ENCODE measurements at regions not wholly inside any gene's neighbourhood (a gene's known extent, or its start where the extent isn't known, plus 50 kb on each side); places are given as distances from the start of the nearest gene placed in this dataset.

GRCh38 chr11:110787680-110788079 is 75.4 kb upstream of the ARHGAP20 start:
- Histone ChIP-seq H3K4me3 (ENCODE audit: low read depth, low read length) (no peak overlapping the region), H3K27me3 (ENCODE audit: control insufficient read depth, insufficient read depth, low read length) (no peaks in the 10 kb centered on the region), H3K27ac (no peak overlapping the region), H3K4me1 (no peaks in the 10 kb centered on the region), H2AFZ (no peak overlapping the region), H3K9me3 (ENCODE audit: control insufficient read depth, low read length) (no peaks in the 10 kb centered on the region), H3K79me2 (no peaks in the 10 kb centered on the region), H3K36me3 (ENCODE audit: control insufficient read depth, insufficient read depth, low read length) (no peaks in the 10 kb centered on the region), H3K9ac (no peak overlapping the region), H3K4me2 (ENCODE audit: low read length) (no peak overlapping the region)
- TF ChIP-seq CTCF (IDR thresholded peaks at IDR 0.05): no peak

GRCh38 chr11:110786226-110786902 is 74.1 kb upstream of the ARHGAP20 start:
- Histone ChIP-seq H3K4me2 (ENCODE audit: low read length) (no peak overlapping the region), H2AFZ (no peak overlapping the region), H3K36me3 (ENCODE audit: control insufficient read depth, insufficient read depth, low read length) (no peaks in the 10 kb centered on the region), H3K79me2 (no peaks in the 10 kb centered on the region), H3K4me3 (ENCODE audit: low read depth, low read length) (no peak overlapping the region), H3K9ac (no peak overlapping the region), H3K9me3 (ENCODE audit: control insufficient read depth, low read length) (no peaks in the 10 kb centered on the region), H3K27me3 (ENCODE audit: control insufficient read depth, insufficient read depth, low read length) (no peaks in the 10 kb centered on the region), H3K27ac (no peak overlapping the region), H3K4me1 (no peaks in the 10 kb centered on the region)
- TF ChIP-seq CTCF (IDR thresholded peaks at IDR 0.05): no peak

- no peak overlapping the region for H3K27ac ChIP-seq
- no peaks in the 10 kb centered on the region for H3K36me3 ChIP-seq (ENCODE audit: control insufficient read depth, insufficient read depth, low read length)
- H3K4me1 ChIP-seq: no peaks in the 10 kb centered on the region
- no peak for TF ChIP-seq CTCF (IDR thresholded peaks at IDR 0.05)
- no peaks in the 10 kb centered on the region for H3K9me3 ChIP-seq (ENCODE audit: control insufficient read depth, low read length)
- H3K4me2 ChIP-seq (ENCODE audit: low read length): no peak overlapping the region
- no peaks in the 10 kb centered on the region for H3K27me3 ChIP-seq (ENCODE audit: control insufficient read depth, insufficient read depth, low read length)
- H3K9ac ChIP-seq: no peak overlapping the region
- H2AFZ ChIP-seq: no peak overlapping the region
- H3K4me3 ChIP-seq (ENCODE audit: low read depth, low read length): no peak overlapping the region
- no peaks in the 10 kb centered on the region for H3K79me2 ChIP-seq
Measured at GRCh38 chr11:110785398-110785797, 73.2 kb upstream of the ARHGAP20 start.

GRCh38 chr11:110782616-110783015 is 70.4 kb upstream of the ARHGAP20 start:
- TF ChIP-seq CTCF (IDR thresholded peaks at IDR 0.05): no peak
- H3K79me2 ChIP-seq: no peaks in the 10 kb centered on the region

GRCh38 chr11:110779108-110779507 is 66.9 kb upstream of the ARHGAP20 start:
- H3K27me3 ChIP-seq (ENCODE audit: control insufficient read depth, insufficient read depth, low read length): no peaks in the 10 kb centered on the region
- H3K9me3 ChIP-seq (ENCODE audit: control insufficient read depth, low read length): no peaks in the 10 kb centered on the region
- H3K27ac ChIP-seq: no peak overlapping the region
- no peak overlapping the region for H2AFZ ChIP-seq
- no peak overlapping the region for H3K9ac ChIP-seq
- H3K4me3 ChIP-seq (ENCODE audit: low read depth, low read length): no peak overlapping the region
- no peaks in the 10 kb centered on the region for H3K79me2 ChIP-seq
- no peaks in the 10 kb centered on the region for H3K4me1 ChIP-seq
- no peaks in the 10 kb centered on the region for H3K36me3 ChIP-seq (ENCODE audit: control insufficient read depth, insufficient read depth, low read length)
- TF ChIP-seq CTCF (IDR thresholded peaks at IDR 0.05): no peak
- H3K4me2 ChIP-seq (ENCODE audit: low read length): no peak overlapping the region

More at GRCh38 chr11:110782616-110783015, 70.4 kb upstream of the ARHGAP20 start:
- no peaks in the 10 kb centered on the region for H3K4me1 ChIP-seq
- no peak overlapping the region for H3K27ac ChIP-seq
- H2AFZ ChIP-seq: no peak overlapping the region
- H3K4me3 ChIP-seq (ENCODE audit: low read depth, low read length): no peak overlapping the region
- H3K36me3 ChIP-seq (ENCODE audit: control insufficient read depth, insufficient read depth, low read length): no peaks in the 10 kb centered on the region
- H3K4me2 ChIP-seq (ENCODE audit: low read length): no peak overlapping the region
- no peaks in the 10 kb centered on the region for H3K9me3 ChIP-seq (ENCODE audit: control insufficient read depth, low read length)
- no peak overlapping the region for H3K9ac ChIP-seq
- no peaks in the 10 kb centered on the region for H3K27me3 ChIP-seq (ENCODE audit: control insufficient read depth, insufficient read depth, low read length)
